ENCODE measurements at regions not wholly inside any gene's neighbourhood (a gene's known extent, or its start where the extent isn't known, plus 50 kb on each side); places are given as distances from the start of the nearest gene placed in this dataset.
"Not testable (repeated sequence)": the region's sequence is repeated elsewhere in the genome, so short reads cannot be mapped to it uniquely, and the experiment has no call there.

DNA sequence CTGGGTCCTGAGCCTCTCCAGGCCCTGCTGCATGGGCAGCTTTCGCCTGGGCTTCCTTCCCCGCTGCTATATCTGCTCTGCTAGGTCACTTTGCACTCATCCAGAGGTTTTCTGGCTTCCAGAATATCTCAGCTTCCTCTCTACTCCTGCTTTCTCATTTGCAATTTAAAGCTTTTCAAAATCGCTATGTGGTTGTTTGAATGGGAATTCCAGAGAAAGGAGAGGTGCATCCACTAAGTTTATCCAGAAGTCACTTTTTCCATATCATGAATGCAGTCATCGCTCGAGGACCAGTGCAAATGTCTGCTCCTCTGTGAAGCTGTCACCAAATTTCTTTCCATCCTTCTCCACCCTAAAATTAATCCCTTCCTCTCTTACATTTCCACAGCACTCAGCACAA lies 61.2 kb downstream of the SOD2 start:
- H3K36me3 ChIP-seq (ENCODE audit: control insufficient read depth, insufficient read depth, low read length) = no peaks in the 10 kb centered on the region
- no peak for DNase-seq (ENCODE audit: extremely low read depth, insufficient read length)
- TF ChIP-seq CTCF (IDR thresholded peaks at IDR 0.05; ENCODE audit: insufficient read depth, low read length, poor library complexity, severe bottlenecking) = no peak
- no peak overlapping the region for H3K4me3 ChIP-seq (replicated peaks; ENCODE audit: low read depth, low read length)
- no peaks in the 10 kb centered on the region for H3K27me3 ChIP-seq (replicated peaks; ENCODE audit: control insufficient read depth, insufficient read depth, low read length)

DNA sequence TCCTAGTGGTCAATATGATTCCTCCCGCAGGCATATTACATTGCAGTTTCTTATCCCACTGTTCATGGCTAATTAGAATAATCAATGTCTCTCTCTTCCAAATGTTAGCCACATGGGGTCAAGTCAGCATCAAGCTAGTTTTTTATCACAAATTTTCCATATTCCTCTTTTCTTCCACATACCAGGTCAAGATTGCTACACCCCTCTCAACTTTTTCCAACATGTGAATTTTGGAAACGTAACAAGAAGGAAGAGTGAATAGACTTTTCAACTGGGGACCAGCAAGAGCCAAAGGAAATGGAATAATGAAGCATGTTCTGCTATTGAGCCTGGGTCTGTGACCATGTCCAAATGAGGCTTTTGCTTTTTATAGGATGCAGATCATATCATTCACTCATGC lies 65.1 kb downstream of the SOD2 start:
- H3K4me3 ChIP-seq (replicated peaks; ENCODE audit: low read depth, low read length) = no peak overlapping the region
- no peak for DNase-seq (ENCODE audit: extremely low read depth, insufficient read length)
- H3K27me3 ChIP-seq (replicated peaks; ENCODE audit: control insufficient read depth, insufficient read depth, low read length) = no peaks in the 10 kb centered on the region
- no peak for TF ChIP-seq CTCF (IDR thresholded peaks at IDR 0.05; ENCODE audit: insufficient read depth, low read length, poor library complexity, severe bottlenecking)
- H3K36me3 ChIP-seq (ENCODE audit: control insufficient read depth, insufficient read depth, low read length) = no peaks in the 10 kb centered on the region

DNA sequence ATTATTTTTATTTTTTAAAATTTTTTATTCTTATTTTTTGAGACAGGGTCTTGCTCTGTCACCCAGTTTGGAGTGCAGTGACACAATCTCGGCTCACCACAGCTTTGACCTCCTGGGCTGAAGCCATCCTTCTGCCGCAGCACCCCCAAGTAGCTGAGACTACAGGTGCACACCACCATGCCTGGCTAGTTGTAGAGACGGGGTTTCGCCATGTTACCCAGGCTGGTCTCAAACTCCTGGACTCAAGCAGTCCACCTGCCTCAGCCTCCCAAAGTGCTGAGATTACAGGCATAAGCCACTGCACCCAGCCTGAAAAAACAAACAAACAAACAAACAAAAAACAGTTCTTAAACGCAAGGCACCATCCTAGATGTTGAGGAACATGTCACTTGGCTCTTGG lies 66.5 kb downstream of the SOD2 start:
- DNase-seq (ENCODE audit: extremely low read depth, insufficient read length); H3K27me3 ChIP-seq (replicated peaks; ENCODE audit: control insufficient read depth, insufficient read depth, low read length); H3K4me3 ChIP-seq (replicated peaks; ENCODE audit: low read depth, low read length); H3K36me3 ChIP-seq (ENCODE audit: control insufficient read depth, insufficient read depth, low read length): not testable (repeated sequence)

DNA sequence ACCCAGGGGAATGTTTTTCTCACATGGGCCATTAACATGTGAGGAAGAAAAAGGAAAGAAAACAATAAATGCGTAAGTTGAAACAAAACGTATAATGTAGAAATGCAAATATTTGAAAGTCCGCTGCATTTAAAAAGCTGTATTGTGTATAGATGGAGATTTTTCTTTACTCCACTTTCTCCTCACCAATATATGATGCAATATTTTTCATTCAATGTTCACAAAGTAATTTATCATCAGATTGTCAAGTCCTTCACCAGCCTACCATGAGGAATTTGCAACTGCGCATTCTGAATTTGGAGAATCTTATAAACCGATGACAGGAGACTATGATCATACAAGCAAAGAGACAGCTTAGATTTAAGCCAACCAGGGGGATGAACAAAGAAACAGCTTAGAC lies 69.9 kb downstream of the SOD2 start:
- H3K27me3 ChIP-seq (replicated peaks; ENCODE audit: control insufficient read depth, insufficient read depth, low read length) = no peaks in the 10 kb centered on the region
- H3K36me3 ChIP-seq (ENCODE audit: control insufficient read depth, insufficient read depth, low read length) = no peaks in the 10 kb centered on the region
- H3K4me3 ChIP-seq (replicated peaks; ENCODE audit: low read depth, low read length) = no peak overlapping the region
- DNase-seq (ENCODE audit: extremely low read depth, insufficient read length) = no peak
- no peak for TF ChIP-seq CTCF (IDR thresholded peaks at IDR 0.05; ENCODE audit: insufficient read depth, low read length, poor library complexity, severe bottlenecking)

DNA sequence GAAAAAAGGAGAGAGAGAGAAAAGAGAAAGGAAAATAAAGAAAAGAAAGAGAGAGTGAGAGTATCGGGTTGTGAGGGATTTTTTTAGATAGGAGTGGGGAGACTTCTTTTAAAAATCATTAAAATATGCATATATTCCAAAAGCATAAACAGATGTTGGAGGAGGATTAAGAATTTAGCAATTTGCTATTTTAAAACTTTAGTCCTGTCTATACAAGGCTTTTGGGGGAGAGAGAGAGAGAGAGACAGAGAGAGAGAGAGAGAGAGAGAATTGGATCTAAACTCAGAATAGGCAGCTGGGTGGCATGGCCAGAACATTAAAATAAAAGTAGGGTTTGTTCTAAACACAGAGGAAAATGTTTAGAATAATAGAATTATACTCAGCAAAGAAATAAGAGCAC lies 72.1 kb downstream of the SOD2 start:
- Histone ChIP-seq H3K27me3 (replicated peaks; ENCODE audit: control insufficient read depth, insufficient read depth, low read length) (no peaks in the 10 kb centered on the region), H3K4me3 (replicated peaks; ENCODE audit: low read depth, low read length) (no peak overlapping the region), H3K36me3 (ENCODE audit: control insufficient read depth, insufficient read depth, low read length) (no peaks in the 10 kb centered on the region)
- DNase-seq (ENCODE audit: extremely low read depth, insufficient read length) = no peak
- TF ChIP-seq CTCF (IDR thresholded peaks at IDR 0.05; ENCODE audit: insufficient read depth, low read length, poor library complexity, severe bottlenecking) = no peak

DNA sequence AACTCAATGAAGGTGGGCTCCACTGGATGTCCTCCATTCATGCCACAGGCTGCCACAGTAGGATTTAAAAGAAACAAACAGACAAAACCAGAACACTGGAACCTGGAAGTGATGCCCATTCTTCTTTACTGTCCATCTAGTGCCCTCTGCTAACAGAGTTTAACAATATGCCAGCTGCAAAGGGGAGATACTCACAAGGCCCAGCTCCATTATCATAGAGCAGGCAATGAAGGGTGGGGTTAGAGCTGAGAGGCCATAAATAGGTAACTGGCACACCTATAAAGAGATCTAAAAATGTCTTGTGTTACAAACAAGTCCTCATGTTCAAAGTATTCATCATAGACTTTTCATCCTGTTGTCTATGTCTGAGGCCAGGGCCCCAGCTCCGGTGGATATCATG lies 75.6 kb downstream of the SOD2 start:
- Histone ChIP-seq H3K36me3 (ENCODE audit: control insufficient read depth, insufficient read depth, low read length) (no peaks in the 10 kb centered on the region), H3K27me3 (replicated peaks; ENCODE audit: control insufficient read depth, insufficient read depth, low read length) (no peaks in the 10 kb centered on the region), H3K4me3 (replicated peaks; ENCODE audit: low read depth, low read length) (no peak overlapping the region)
- no peak for DNase-seq (ENCODE audit: extremely low read depth, insufficient read length)
- TF ChIP-seq CTCF (IDR thresholded peaks at IDR 0.05; ENCODE audit: insufficient read depth, low read length, poor library complexity, severe bottlenecking) = no peak
